Stomach (tissue), 8 donors: ENCODE measurements at regions not wholly inside any gene's neighbourhood (a gene's known extent, or its start where the extent isn't known, plus 50 kb on each side); places are given as distances from the start of the nearest gene placed in this dataset.

ENCODE experiments used
- DNase-seq, 2 donors: peaks; one replicate each; pipeline versions ENCODE4 v3.0.0 to v3.0.0-alpha.2; 2013 to 2019
- H3K27ac ChIP-seq, 5 donors: fragments of 200-600 bp in 4 of 5; sonication (generic) in 4 of 5; one replicate each; pipeline ENCODE4 v1.5.1; 2013 to 2019; ENCODE audit warnings: mild to moderate bottlenecking in 1 of 5, moderate library complexity in 1 of 5
- H3K27me3 ChIP-seq, 3 donors: fragments of 200-600 bp; sonication (generic); one replicate each; pipeline ENCODE4 v1.5.1; 2017 to 2019; ENCODE audit warnings: mixed run types in 1 of 3
- H3K36me3 ChIP-seq, 4 donors: fragments of 200-600 bp; sonication (generic); 1 replicate in 3 of 4; 2 replicates in 1 of 4; pipeline ENCODE4 v1.5.1; 2016 to 2019
- H3K4me1 ChIP-seq, 4 donors: fragments of 200-600 bp; sonication (generic); one replicate each; pipeline ENCODE4 v1.5.1; 2016 to 2019
- H3K4me3 ChIP-seq, 4 donors: fragments of 200-600 bp; sonication (generic) in 3 of 4; one replicate each; pipeline ENCODE4 v1.5.1; 2016 to 2019; ENCODE audit warnings: mild to moderate bottlenecking in 1 of 4
- H3K9me3 ChIP-seq, 4 donors: fragments of 200-600 bp; sonication (generic); one replicate each; pipeline ENCODE4 v1.5.1; 2016 to 2019
- CTCF ChIP-seq, 7 experiments: fragments of 450-650 bp in 4 of 7; fragments of 200-600 bp in 3 of 7; sonication (generic) in 3 of 7; IDR thresholded peaks; one replicate each; pipeline ENCODE4 v1.5.1; 2016 to 2019; ENCODE audit warnings: antibody characterized with exemption in 7 of 7, control low read depth in 2 of 7, mild to moderate bottlenecking in 1 of 7
- EP300 ChIP-seq: sonication (generic); formaldehyde crosslinking; IDR thresholded peaks from one replicate; pipeline ENCODE4 v1.6.1; 2017; ENCODE audit warnings: antibody characterized with exemption
- POLR2A ChIP-seq, 4 donors: fragments of 450-650 bp; IDR thresholded peaks; one replicate each; pipeline ENCODE4 v1.6.1; 2016; ENCODE audit warnings: antibody characterized with exemption in 4 of 4, control low read depth in 2 of 4, mild to moderate bottlenecking in 1 of 4, moderate library complexity in 1 of 4
- POLR2AphosphoS5 ChIP-seq, 3 donors: sonication (generic); formaldehyde crosslinking; IDR thresholded peaks; one replicate each; pipeline ENCODE4 v1.6.1; 2016; ENCODE audit warnings: antibody characterized with exemption in 3 of 3
- WGBS, 5 donors: extraction: QIAGEN DNeasy Blood & Tissue Kit in 3 of 5; methylation state at CpG; one replicate each; pipeline versions ENCODE4 v1.1.5 to v1.1.7; 2013 to 2018; 5-methylcytosine and 5-hydroxymethylcytosine counted together
- intact Hi-C: fragments of 100-400 bp; cut with DNase I; formaldehyde crosslinking; loops from one replicate; pipeline ENCODE4 v1.15.1; 2023; ENCODE audit warnings: low total_unique reads
- donor health status: healthy with polysubstance abuse.
- donor health status: Bipolar disorder and iron deficiency.
- donor health status: healthy.

- peaks cover 0 to 10% (median 0%) of the 10 kb centered on the region in 3 donors for H3K27me3 ChIP-seq
- 40 to 57% (median 42%) methylated on average over 2 of the region's 2 CpGs for WGBS, 5 donors
- no peaks in the 10 kb centered on the region for H3K9me3 ChIP-seq
- no peak for TF ChIP-seq POLR2A (IDR thresholded peaks at IDR 0.05)
- TF ChIP-seq POLR2AphosphoS5 (IDR thresholded peaks at IDR 0.05) = no peak
- TF ChIP-seq CTCF (IDR thresholded peaks at IDR 0.05) = no peak
- TF ChIP-seq EP300 = no peak
- no peaks in the 10 kb centered on the region for H3K36me3 ChIP-seq
- DNase-seq = peak in 1 of 2 donors; percentile 18
- intact Hi-C loops = no loop called here
- H3K27ac ChIP-seq = no peak overlapping the region
- no peak overlapping the region for H3K4me3 ChIP-seq
- no peaks in the 10 kb centered on the region for H3K4me1 ChIP-seq
Measured at GRCh38 chr16:17939122-17939536, 397.4 kb downstream of the NPIPA8 start.

- DNase-seq = no peak
- TF ChIP-seq POLR2A (IDR thresholded peaks at IDR 0.05) (no peak), CTCF (IDR thresholded peaks at IDR 0.05) (no peak), POLR2AphosphoS5 (IDR thresholded peaks at IDR 0.05) (no peak), EP300 (no peak)
- H3K4me3 ChIP-seq = no peak overlapping the region
- H3K27me3 ChIP-seq = peaks cover 0 to 6% (median 0%) of the 10 kb centered on the region in 3 donors
- H3K4me1 ChIP-seq = no peaks in the 10 kb centered on the region
- intact Hi-C loops = no loop called here
- H3K27ac ChIP-seq = no peak overlapping the region
- H3K9me3 ChIP-seq = no peaks in the 10 kb centered on the region
- H3K36me3 ChIP-seq = no peaks in the 10 kb centered on the region
- 69 to 80% (median 75%) methylated on average over 3 of the region's 3 CpGs for WGBS, 5 donors
Measured at GRCh38 chr16:17938546-17938945, 398.0 kb downstream of the NPIPA8 start.

- Histone ChIP-seq H3K4me1 (no peaks in the 10 kb centered on the region), H3K27ac (no peak overlapping the region), H3K9me3 (no peaks in the 10 kb centered on the region), H3K4me3 (no peak overlapping the region), H3K27me3 (no peaks in the 10 kb centered on the region), H3K36me3 (no peaks in the 10 kb centered on the region)
- no peak for DNase-seq
- no peak for TF ChIP-seq POLR2A (IDR thresholded peaks at IDR 0.05)
- no peak for TF ChIP-seq EP300
- TF ChIP-seq POLR2AphosphoS5 (IDR thresholded peaks at IDR 0.05) = no peak
- TF ChIP-seq CTCF (IDR thresholded peaks at IDR 0.05) = no peak
- intact Hi-C loops = no loop called here
- 76 to 82% (median 80%) methylated on average over 6 of the region's 6 CpGs for WGBS, 5 donors
Measured at GRCh38 chr16:17936766-17937402, 399.7 kb downstream of the NPIPA8 start.

GRCh38 chr16:17930280-17930679 is 406.3 kb downstream of the NPIPA8 start:
- H3K9me3 ChIP-seq = peaks cover 0 to 6% (median 0%) of the 10 kb centered on the region in 4 donors
- H3K4me1 ChIP-seq = no peaks in the 10 kb centered on the region
- DNase-seq = no peak
- TF ChIP-seq POLR2AphosphoS5 (IDR thresholded peaks at IDR 0.05) (no peak), CTCF (IDR thresholded peaks at IDR 0.05) (no peak), POLR2A (IDR thresholded peaks at IDR 0.05) (no peak), EP300 (no peak)
- H3K27me3 ChIP-seq = no peaks in the 10 kb centered on the region
- H3K36me3 ChIP-seq = no peaks in the 10 kb centered on the region
- 38 to 66% (median 62%) methylated on average over 1 of the region's 1 CpG for WGBS, 5 donors
- H3K4me3 ChIP-seq = no peak overlapping the region
- intact Hi-C loops = no loop called here
- H3K27ac ChIP-seq = no peak overlapping the region
